ENCODE measurements at regions not wholly inside any gene's neighbourhood (a gene's known extent, or its start where the extent isn't known, plus 50 kb on each side); places are given as distances from the start of the nearest gene placed in this dataset.

- no peak overlapping the region for H3K4me3 ChIP-seq (ENCODE audit: low read depth, low read length)
- DNase-seq (ENCODE audit: low read depth, low spot score) = no peak
- TF ChIP-seq CTCF (IDR thresholded peaks at IDR 0.05; ENCODE audit: low read depth, low read length) = no peak
- in situ Hi-C loops (cut with HindIII; ENCODE audit: low sequenced_read_pairs) = no loop called here
These were observed 73.2 kb upstream of the PRR5 start for GRCh38 chr22:44628835-44629234.

GRCh38 chr22:44628273-44628672, 73.7 kb upstream of the PRR5 start:
- no peak for TF ChIP-seq CTCF (IDR thresholded peaks at IDR 0.05; ENCODE audit: low read depth, low read length)
- no peak for DNase-seq (ENCODE audit: low read depth, low spot score)
- no peak overlapping the region for H3K4me3 ChIP-seq (ENCODE audit: low read depth, low read length)
- in situ Hi-C loops (cut with HindIII; ENCODE audit: low sequenced_read_pairs) = no loop called here

GRCh38 chr22:44627521-44628139, 74.4 kb upstream of the PRR5 start:
- DNase-seq (ENCODE audit: low read depth, low spot score) = no peak
- in situ Hi-C loops (cut with HindIII; ENCODE audit: low sequenced_read_pairs) = no loop called here
- H3K4me3 ChIP-seq (ENCODE audit: low read depth, low read length) = no peak overlapping the region
- TF ChIP-seq CTCF (IDR thresholded peaks at IDR 0.05; ENCODE audit: low read depth, low read length) = no peak

GRCh38 chr22:44625981-44626687, 75.9 kb upstream of the PRR5 start:
- TF ChIP-seq CTCF (IDR thresholded peaks at IDR 0.05; ENCODE audit: low read depth, low read length) = peak; percentile 89
- DNase-seq (ENCODE audit: low read depth, low spot score) = peak; percentile 43
- H3K4me3 ChIP-seq (ENCODE audit: low read depth, low read length) = no peak overlapping the region
- in situ Hi-C loops (cut with HindIII; ENCODE audit: low sequenced_read_pairs) = no loop called here

GRCh38 chr22:44625421-44625760, 76.6 kb upstream of the PRR5 start:
- H3K4me3 ChIP-seq (ENCODE audit: low read depth, low read length) = no peak overlapping the region
- no peak for TF ChIP-seq CTCF (IDR thresholded peaks at IDR 0.05; ENCODE audit: low read depth, low read length)
- in situ Hi-C loops (cut with HindIII; ENCODE audit: low sequenced_read_pairs) = no loop called here
- DNase-seq (ENCODE audit: low read depth, low spot score) = no peak

- in situ Hi-C loops (cut with HindIII; ENCODE audit: low sequenced_read_pairs) = no loop called here
- DNase-seq (ENCODE audit: low read depth, low spot score) = no peak
- no peak overlapping the region for H3K4me3 ChIP-seq (ENCODE audit: low read depth, low read length)
- TF ChIP-seq CTCF (IDR thresholded peaks at IDR 0.05; ENCODE audit: low read depth, low read length) = no peak
These were observed 77.1 kb upstream of the PRR5 start for GRCh38 chr22:44624689-44625420.

Data from astrocyte of the spinal cord (primary cell).